ENCODE measurements at regions not wholly inside any gene's neighbourhood (a gene's known extent, or its start where the extent isn't known, plus 50 kb on each side); places are given as distances from the start of the nearest gene placed in this dataset.

GRCh38 chr4:85407546-85407945 lies 67.4 kb upstream of the ARHGAP24 start:
- H3K4me1 ChIP-seq (ENCODE audit: control insufficient read depth, insufficient read depth, low read length, unreplicated experiment), result peaks cover 12% of the 10 kb centered on the region
- no peaks in the 10 kb centered on the region for H3K27me3 ChIP-seq (ENCODE audit: insufficient read depth, low read length)
- no peak overlapping the region for H3K4me3 ChIP-seq (ENCODE audit: low read depth, low read length)
- H3K27ac ChIP-seq (ENCODE audit: low read depth, low read length), result no peak overlapping the region
- H2AFZ ChIP-seq (ENCODE audit: low read length, unreplicated experiment), result no peak overlapping the region
- H3K36me3 ChIP-seq (ENCODE audit: insufficient read depth, low read length), result no peaks in the 10 kb centered on the region
- H3K79me2 ChIP-seq (ENCODE audit: control insufficient read depth, insufficient read depth, low read length, unreplicated experiment), result no peaks in the 10 kb centered on the region

GRCh38 chr4:85408301-85408700 lies 66.6 kb upstream of the ARHGAP24 start:
- Histone ChIP-seq H3K79me2 (ENCODE audit: control insufficient read depth, insufficient read depth, low read length, unreplicated experiment) (no peaks in the 10 kb centered on the region), H2AFZ (ENCODE audit: low read length, unreplicated experiment) (no peak overlapping the region), H3K27me3 (ENCODE audit: insufficient read depth, low read length) (no peaks in the 10 kb centered on the region), H3K27ac (ENCODE audit: low read depth, low read length) (no peak overlapping the region), H3K4me1 (ENCODE audit: control insufficient read depth, insufficient read depth, low read length, unreplicated experiment) (peaks cover 6% of the 10 kb centered on the region), H3K36me3 (ENCODE audit: insufficient read depth, low read length) (no peaks in the 10 kb centered on the region), H3K4me3 (ENCODE audit: low read depth, low read length) (no peak overlapping the region)

GRCh38 chr4:85409251-85409650 lies 65.7 kb upstream of the ARHGAP24 start:
- no peaks in the 10 kb centered on the region for H3K79me2 ChIP-seq (ENCODE audit: control insufficient read depth, insufficient read depth, low read length, unreplicated experiment)
- no peaks in the 10 kb centered on the region for H3K27me3 ChIP-seq (ENCODE audit: insufficient read depth, low read length)
- peaks cover 6% of the 10 kb centered on the region for H3K4me1 ChIP-seq (ENCODE audit: control insufficient read depth, insufficient read depth, low read length, unreplicated experiment)
- no peak overlapping the region for H3K27ac ChIP-seq (ENCODE audit: low read depth, low read length)
- H2AFZ ChIP-seq (ENCODE audit: low read length, unreplicated experiment), result no peak overlapping the region
- no peaks in the 10 kb centered on the region for H3K36me3 ChIP-seq (ENCODE audit: insufficient read depth, low read length)
- no peak overlapping the region for H3K4me3 ChIP-seq (ENCODE audit: low read depth, low read length)

- Histone ChIP-seq H3K27me3 (ENCODE audit: insufficient read depth, low read length) (no peaks in the 10 kb centered on the region), H2AFZ (ENCODE audit: low read length, unreplicated experiment) (no peak overlapping the region), H3K79me2 (ENCODE audit: control insufficient read depth, insufficient read depth, low read length, unreplicated experiment) (no peaks in the 10 kb centered on the region), H3K4me3 (ENCODE audit: low read depth, low read length) (no peak overlapping the region), H3K27ac (ENCODE audit: low read depth, low read length) (no peak overlapping the region), H3K4me1 (ENCODE audit: control insufficient read depth, insufficient read depth, low read length, unreplicated experiment) (peaks cover 6% of the 10 kb centered on the region), H3K36me3 (ENCODE audit: insufficient read depth, low read length) (no peaks in the 10 kb centered on the region)
These were observed 63.6 kb upstream of the ARHGAP24 start for GRCh38 chr4:85411386-85411785.

- Histone ChIP-seq H2AFZ (ENCODE audit: low read length, unreplicated experiment) (no peak overlapping the region), H3K4me3 (ENCODE audit: low read depth, low read length) (no peak overlapping the region), H3K27ac (ENCODE audit: low read depth, low read length) (no peak overlapping the region), H3K27me3 (ENCODE audit: insufficient read depth, low read length) (no peaks in the 10 kb centered on the region), H3K4me1 (ENCODE audit: control insufficient read depth, insufficient read depth, low read length, unreplicated experiment) (no peaks in the 10 kb centered on the region), H3K79me2 (ENCODE audit: control insufficient read depth, insufficient read depth, low read length, unreplicated experiment) (no peaks in the 10 kb centered on the region), H3K36me3 (ENCODE audit: insufficient read depth, low read length) (no peaks in the 10 kb centered on the region)
These were observed 60.0 kb upstream of the ARHGAP24 start for GRCh38 chr4:85414972-85415371.

- H2AFZ ChIP-seq (ENCODE audit: low read length, unreplicated experiment), result no peak overlapping the region
- no peak overlapping the region for H3K27ac ChIP-seq (ENCODE audit: low read depth, low read length)
- H3K36me3 ChIP-seq (ENCODE audit: insufficient read depth, low read length), result no peaks in the 10 kb centered on the region
- no peaks in the 10 kb centered on the region for H3K4me1 ChIP-seq (ENCODE audit: control insufficient read depth, insufficient read depth, low read length, unreplicated experiment)
- no peak overlapping the region for H3K4me3 ChIP-seq (ENCODE audit: low read depth, low read length)
- H3K27me3 ChIP-seq (ENCODE audit: insufficient read depth, low read length), result no peaks in the 10 kb centered on the region
- H3K79me2 ChIP-seq (ENCODE audit: control insufficient read depth, insufficient read depth, low read length, unreplicated experiment), result no peaks in the 10 kb centered on the region
These were observed 58.9 kb upstream of the ARHGAP24 start for GRCh38 chr4:85416094-85416493.

- H2AFZ ChIP-seq (ENCODE audit: low read length, unreplicated experiment), result no peak overlapping the region
- H3K4me1 ChIP-seq (ENCODE audit: control insufficient read depth, insufficient read depth, low read length, unreplicated experiment), result peaks cover 10% of the 10 kb centered on the region
- H3K4me3 ChIP-seq (ENCODE audit: low read depth, low read length), result no peak overlapping the region
- no peak overlapping the region for H3K27ac ChIP-seq (ENCODE audit: low read depth, low read length)
- H3K36me3 ChIP-seq (ENCODE audit: insufficient read depth, low read length), result no peaks in the 10 kb centered on the region
- H3K79me2 ChIP-seq (ENCODE audit: control insufficient read depth, insufficient read depth, low read length, unreplicated experiment), result no peaks in the 10 kb centered on the region
- no peaks in the 10 kb centered on the region for H3K27me3 ChIP-seq (ENCODE audit: insufficient read depth, low read length)
These were observed 55.8 kb upstream of the ARHGAP24 start for GRCh38 chr4:85419103-85419502.

GRCh38 chr4:85420831-85421230 lies 54.1 kb upstream of the ARHGAP24 start:
- Histone ChIP-seq H3K79me2 (ENCODE audit: control insufficient read depth, insufficient read depth, low read length, unreplicated experiment) (no peaks in the 10 kb centered on the region), H3K4me1 (ENCODE audit: control insufficient read depth, insufficient read depth, low read length, unreplicated experiment) (peaks cover 11% of the 10 kb centered on the region), H3K4me3 (ENCODE audit: low read depth, low read length) (no peak overlapping the region), H3K27me3 (ENCODE audit: insufficient read depth, low read length) (no peaks in the 10 kb centered on the region), H2AFZ (ENCODE audit: low read length, unreplicated experiment) (no peak overlapping the region), H3K27ac (ENCODE audit: low read depth, low read length) (no peak overlapping the region), H3K36me3 (ENCODE audit: insufficient read depth, low read length) (no peaks in the 10 kb centered on the region)

GRCh38 chr4:85423431-85423830 lies 51.5 kb upstream of the ARHGAP24 start:
- Histone ChIP-seq H3K4me3 (ENCODE audit: low read depth, low read length) (no peak overlapping the region), H2AFZ (ENCODE audit: low read length, unreplicated experiment) (no peak overlapping the region), H3K4me1 (ENCODE audit: control insufficient read depth, insufficient read depth, low read length, unreplicated experiment) (peaks cover 11% of the 10 kb centered on the region), H3K27ac (ENCODE audit: low read depth, low read length) (no peak overlapping the region), H3K36me3 (ENCODE audit: insufficient read depth, low read length) (no peaks in the 10 kb centered on the region), H3K79me2 (ENCODE audit: control insufficient read depth, insufficient read depth, low read length, unreplicated experiment) (no peaks in the 10 kb centered on the region), H3K27me3 (ENCODE audit: insufficient read depth, low read length) (no peaks in the 10 kb centered on the region)
